ENCODE measurements at regions not wholly inside any gene's neighbourhood (a gene's known extent, or its start where the extent isn't known, plus 50 kb on each side); places are given as distances from the start of the nearest gene placed in this dataset.

GRCh38 chr5:77907786-77908185 is 131.6 kb upstream of the TBCA start:
- H3K4me3 ChIP-seq (ENCODE audit: low read depth in 2 of 2, low read length in 1 of 2), result no peak overlapping the region
- POLR2A ChIA-PET, result no interaction called here
- 55% methylated on average over 2 of the region's 2 CpGs for WGBS (ENCODE audit: low lambda C conversion rate)
- TF ChIP-seq PBX3 (IDR thresholded peaks at IDR 0.05), result no peak
- no peak overlapping the region for H3K9ac ChIP-seq
- CTCF ChIA-PET, result interaction anchor here (0.7 kb wide), 1 partner anchor 23 kb away, joined by 3 read pairs; no protein-coding TSS in a partner anchor
- no peaks in the 10 kb centered on the region for H4K20me1 ChIP-seq (ENCODE audit: insufficient read depth)
- no peaks in the 10 kb centered on the region for H3F3A ChIP-seq (replicated peaks; ENCODE audit: insufficient read depth)
- DNase-seq, result no peak
- H3K9me2 ChIP-seq, result no peaks in the 10 kb centered on the region
- no peaks in the 10 kb centered on the region for H3K9me3 ChIP-seq
- H3K4me2 ChIP-seq, result no peak overlapping the region
- no peak overlapping the region for H2AFZ ChIP-seq (ENCODE audit: low read depth)
- peaks cover 12% of the 10 kb centered on the region; the same call in 1 of the 2 replicates for H3K27me3 ChIP-seq (ENCODE audit: insufficient read depth)
- peaks cover 0 to 2% of the 10 kb centered on the region in 2 experiments; a peak in 1 of 4 replicates for H3K4me1 ChIP-seq (ENCODE audit: control insufficient read depth in 1 of 2, insufficient read depth in 2 of 2, low read depth in 1 of 2, low read length in 1 of 2)
- H3K27ac ChIP-seq (ENCODE audit: low read depth in 2 of 2, low read length in 1 of 2), result no peak overlapping the region
- H3K79me2 ChIP-seq (ENCODE audit: insufficient read depth), result no peaks in the 10 kb centered on the region
- no peaks in the 10 kb centered on the region for H3K36me3 ChIP-seq (replicated peaks in 1 of 2; ENCODE audit: control insufficient read depth in 1 of 2, insufficient read depth in 2 of 2, low read length in 1 of 2)

GRCh38 chr5:77906806-77907205 is 130.7 kb upstream of the TBCA start:
- no peak overlapping the region for H3K4me3 ChIP-seq (ENCODE audit: low read depth in 2 of 2, low read length in 1 of 2)
- TF ChIP-seq MAX (IDR thresholded peaks at IDR 0.05; ENCODE audit: low read depth), result no peak
- no peak for TF ChIP-seq RAD21 (IDR thresholded peaks at IDR 0.05; ENCODE audit: low read length)
- no peak for TF ChIP-seq IRF3 (IDR thresholded peaks at IDR 0.05; ENCODE audit: low read depth, low read length)
- TF ChIP-seq GATA2 (CRISPR knock-in tag; IDR thresholded peaks at IDR 0.05), result no peak
- TF ChIP-seq USF2 (IDR thresholded peaks at IDR 0.05; ENCODE audit: borderline replicate concordance, low read depth, low read length), result no peak
- TF ChIP-seq YY1 (IDR thresholded peaks at IDR 0.05; ENCODE audit: low read depth), result no peak
- TF ChIP-seq EZH2phosphoT487 (IDR thresholded peaks at IDR 0.05; ENCODE audit: borderline replicate concordance, low read depth), result no peak
- TF ChIP-seq EP300 (IDR thresholded peaks at IDR 0.05; ENCODE audit: borderline replicate concordance in 1 of 2, low read depth in 1 of 2, low read length in 1 of 2), result no peak
- TF ChIP-seq CTCF (IDR thresholded peaks at IDR 0.05), result no peak
- no peak for TF ChIP-seq RXRA (IDR thresholded peaks at IDR 0.05; ENCODE audit: borderline replicate concordance, low read depth)
- peaks cover 3% of the 10 kb centered on the region; the same call in 1 of the 2 replicates for H3K27me3 ChIP-seq (ENCODE audit: insufficient read depth)
- 80% methylated on average over 8 of the region's 8 CpGs for WGBS (ENCODE audit: low lambda C conversion rate)
- DNase-seq, result no peak
- CTCF ChIA-PET, result interaction anchor here (1.7 kb wide), 1 partner anchor 11 kb away, joined by 4 read pairs; no protein-coding TSS in a partner anchor
- H2AFZ ChIP-seq (ENCODE audit: low read depth), result no peak overlapping the region
- no peaks in the 10 kb centered on the region for H3K36me3 ChIP-seq (replicated peaks in 1 of 2; ENCODE audit: control insufficient read depth in 1 of 2, insufficient read depth in 2 of 2, low read length in 1 of 2)
- H3K27ac ChIP-seq (ENCODE audit: low read depth in 2 of 2, low read length in 1 of 2), result no peak overlapping the region
- no peak overlapping the region for H3K4me2 ChIP-seq
- no peaks in the 10 kb centered on the region for H4K20me1 ChIP-seq (ENCODE audit: insufficient read depth)
- no peaks in the 10 kb centered on the region for H3F3A ChIP-seq (replicated peaks; ENCODE audit: insufficient read depth)
- H3K9me3 ChIP-seq, result no peaks in the 10 kb centered on the region
- H3K9ac ChIP-seq, result no peak overlapping the region
- peaks cover 0 to 2% of the 10 kb centered on the region in 2 experiments; a peak in 1 of 4 replicates for H3K4me1 ChIP-seq (ENCODE audit: control insufficient read depth in 1 of 2, insufficient read depth in 2 of 2, low read depth in 1 of 2, low read length in 1 of 2)
- no peaks in the 10 kb centered on the region for H3K9me2 ChIP-seq
- POLR2A ChIA-PET, result no interaction called here
- H3K79me2 ChIP-seq (ENCODE audit: insufficient read depth), result no peaks in the 10 kb centered on the region
